GM20000 (cell line): ENCODE measurements at regions not wholly inside any gene's neighbourhood (a gene's known extent, or its start where the extent isn't known, plus 50 kb on each side); places are given as distances from the start of the nearest gene placed in this dataset.

Experiments used
- DNase-seq: peaks from one replicate; pipeline ENCODE4 v3.0.0; 2012; ENCODE audit warnings: low spot score
- TF ChIP-seq, protein P1 (sequence below): IDR thresholded peaks from 2 replicates; pipeline ENCODE4 v1.5.1; 2012; ENCODE audit warnings: mild to moderate bottlenecking, control low read depth; ENCODE audit errors: extremely low read depth, missing control alignments

DNA sequence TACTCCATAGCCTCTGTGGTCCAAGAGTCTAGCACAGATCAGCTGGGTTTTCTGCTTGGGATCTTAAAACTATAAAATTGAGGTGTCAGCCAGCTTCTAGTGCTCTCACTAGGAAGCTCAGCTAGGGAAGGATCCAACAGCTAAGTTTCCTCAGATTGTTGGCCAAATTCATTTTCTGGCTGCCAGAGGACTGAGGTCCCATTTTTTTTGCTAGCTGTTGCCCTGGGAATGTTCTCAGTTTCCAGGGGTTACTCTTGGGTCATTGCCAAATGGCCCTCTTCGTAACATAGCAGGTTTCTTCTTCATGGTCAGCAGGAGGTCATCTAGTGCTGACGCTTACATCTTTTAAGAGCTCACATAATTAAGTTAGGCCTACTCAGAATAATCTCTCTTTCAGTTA lies 2178.2 kb downstream of the ARAP2 start:
- TF ChIP-seq, protein P1, sequence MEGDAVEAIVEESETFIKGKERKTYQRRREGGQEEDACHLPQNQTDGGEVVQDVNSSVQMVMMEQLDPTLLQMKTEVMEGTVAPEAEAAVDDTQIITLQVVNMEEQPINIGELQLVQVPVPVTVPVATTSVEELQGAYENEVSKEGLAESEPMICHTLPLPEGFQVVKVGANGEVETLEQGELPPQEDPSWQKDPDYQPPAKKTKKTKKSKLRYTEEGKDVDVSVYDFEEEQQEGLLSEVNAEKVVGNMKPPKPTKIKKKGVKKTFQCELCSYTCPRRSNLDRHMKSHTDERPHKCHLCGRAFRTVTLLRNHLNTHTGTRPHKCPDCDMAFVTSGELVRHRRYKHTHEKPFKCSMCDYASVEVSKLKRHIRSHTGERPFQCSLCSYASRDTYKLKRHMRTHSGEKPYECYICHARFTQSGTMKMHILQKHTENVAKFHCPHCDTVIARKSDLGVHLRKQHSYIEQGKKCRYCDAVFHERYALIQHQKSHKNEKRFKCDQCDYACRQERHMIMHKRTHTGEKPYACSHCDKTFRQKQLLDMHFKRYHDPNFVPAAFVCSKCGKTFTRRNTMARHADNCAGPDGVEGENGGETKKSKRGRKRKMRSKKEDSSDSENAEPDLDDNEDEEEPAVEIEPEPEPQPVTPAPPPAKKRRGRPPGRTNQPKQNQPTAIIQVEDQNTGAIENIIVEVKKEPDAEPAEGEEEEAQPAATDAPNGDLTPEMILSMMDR = no peak
- DNase-seq = no peak

DNA sequence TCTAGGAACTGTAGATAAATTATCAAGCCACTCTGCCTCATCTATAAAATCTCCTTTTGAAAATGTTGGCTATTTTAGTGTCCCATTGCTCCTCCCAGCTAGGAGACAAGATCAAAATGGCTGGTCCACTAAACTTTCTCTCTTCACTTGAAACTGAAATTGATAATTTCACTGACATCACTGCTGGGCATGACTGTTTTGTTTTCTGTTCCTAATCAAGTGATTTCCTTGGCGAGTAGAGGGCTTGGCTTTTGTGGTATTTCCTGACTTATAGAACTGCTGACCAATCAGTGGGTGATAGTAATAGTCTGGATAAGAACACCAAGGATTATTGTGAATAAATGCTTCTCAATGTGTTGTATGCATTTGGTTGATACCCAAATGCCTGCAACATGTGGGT lies 2152.9 kb downstream of the ARAP2 start:
- TF ChIP-seq, protein P1 = no peak
- DNase-seq = no peak

DNA sequence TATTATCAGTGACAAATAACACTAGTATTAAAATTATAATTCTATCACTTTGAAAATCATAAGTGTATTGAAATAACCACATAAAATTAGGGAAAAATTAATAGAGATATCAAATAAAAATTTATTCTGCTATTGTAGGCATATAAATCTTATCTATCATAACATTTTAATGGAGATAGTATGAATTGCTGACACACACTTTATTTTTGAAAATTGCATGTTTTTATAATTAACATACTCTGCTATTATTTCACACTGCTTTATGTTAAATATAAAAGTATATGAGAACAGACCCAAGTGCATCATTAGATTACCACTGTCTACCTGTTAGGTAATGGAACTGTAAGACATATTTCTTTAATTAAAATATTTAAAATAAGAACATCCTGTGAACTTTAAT lies 2150.2 kb downstream of the ARAP2 start:
- DNase-seq = no peak
- TF ChIP-seq, protein P1 = no peak

DNA sequence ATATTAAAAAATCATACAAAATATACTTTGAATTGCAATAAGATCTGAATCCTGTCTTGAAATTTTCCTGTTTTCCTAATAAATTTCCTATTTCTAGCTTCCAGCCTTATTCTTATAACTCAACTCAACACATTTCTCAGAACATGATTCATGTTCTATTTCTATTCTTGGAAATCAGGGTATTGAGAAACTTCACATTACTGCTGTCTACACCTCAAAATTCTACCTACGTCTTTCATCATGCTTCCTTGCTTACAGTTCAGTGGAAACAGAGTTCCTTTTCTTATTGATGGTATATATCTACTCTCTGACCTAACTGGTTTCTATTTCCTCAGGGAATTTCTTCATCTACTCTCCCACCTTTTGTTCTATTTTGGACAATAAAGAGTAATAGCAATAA lies 2139.0 kb downstream of the ARAP2 start:
- no peak for DNase-seq
- TF ChIP-seq, protein P1 = no peak

DNA sequence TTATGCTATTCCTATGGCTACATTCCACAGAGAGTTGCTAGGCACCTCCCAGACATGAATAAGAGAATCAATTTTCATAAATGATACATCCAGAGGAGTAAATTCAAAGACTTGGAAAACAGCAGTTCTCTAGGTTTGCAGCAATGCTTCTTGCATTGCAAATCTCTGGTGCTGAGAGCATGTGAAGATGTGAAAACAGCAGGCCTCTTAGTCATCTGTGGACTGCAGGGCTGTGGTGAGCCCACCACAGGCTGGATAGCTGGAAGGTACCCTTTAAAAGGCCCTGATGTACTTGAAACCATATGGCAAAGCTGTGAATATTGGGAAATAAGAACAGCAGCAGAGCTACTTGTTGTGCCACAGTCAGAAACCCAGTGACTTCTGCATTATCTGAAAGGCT lies 2135.9 kb downstream of the ARAP2 start:
- TF ChIP-seq, protein P1 = no peak
- DNase-seq = no peak

DNA sequence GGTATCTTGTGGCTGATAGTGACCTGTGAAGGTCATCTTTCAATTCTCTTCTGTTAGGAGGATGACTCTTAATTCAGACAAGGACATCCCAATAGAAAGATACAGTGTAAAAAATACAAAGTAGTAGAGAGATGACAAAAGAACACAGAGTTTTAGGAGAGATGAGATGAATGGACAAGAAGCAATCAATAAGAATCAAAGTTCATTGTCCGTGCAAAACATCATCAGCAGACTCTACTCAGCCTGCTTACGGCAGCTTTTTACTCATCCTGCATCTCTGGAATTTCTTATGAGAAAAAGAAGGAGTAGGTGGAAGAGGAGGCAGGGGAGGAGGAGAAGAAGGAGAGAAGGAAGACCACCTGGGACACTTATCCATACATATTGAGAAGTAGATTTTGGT lies 2131.7 kb downstream of the ARAP2 start:
- TF ChIP-seq, protein P1 = no peak
- no peak for DNase-seq

DNA sequence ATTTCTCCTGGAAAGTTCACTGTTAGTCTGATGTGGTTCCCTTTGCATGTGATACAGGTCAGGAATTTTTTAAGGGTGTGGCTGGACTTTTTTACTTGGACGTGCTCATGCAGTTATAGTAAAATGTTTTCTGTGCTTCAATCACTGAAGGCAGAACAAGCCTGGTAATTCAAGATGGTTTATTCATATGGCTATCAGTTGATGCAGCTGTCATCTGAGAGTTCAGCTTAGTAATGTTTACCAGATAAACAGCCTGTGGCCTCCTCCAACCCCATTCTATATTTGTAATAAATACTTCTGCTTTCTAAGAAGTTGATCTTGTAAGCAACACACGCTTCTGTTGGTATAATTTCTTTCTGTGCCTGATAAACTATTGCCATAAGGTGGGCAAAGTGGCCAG lies 2105.9 kb downstream of the ARAP2 start:
- TF ChIP-seq, protein P1 = no peak
- no peak for DNase-seq

DNA sequence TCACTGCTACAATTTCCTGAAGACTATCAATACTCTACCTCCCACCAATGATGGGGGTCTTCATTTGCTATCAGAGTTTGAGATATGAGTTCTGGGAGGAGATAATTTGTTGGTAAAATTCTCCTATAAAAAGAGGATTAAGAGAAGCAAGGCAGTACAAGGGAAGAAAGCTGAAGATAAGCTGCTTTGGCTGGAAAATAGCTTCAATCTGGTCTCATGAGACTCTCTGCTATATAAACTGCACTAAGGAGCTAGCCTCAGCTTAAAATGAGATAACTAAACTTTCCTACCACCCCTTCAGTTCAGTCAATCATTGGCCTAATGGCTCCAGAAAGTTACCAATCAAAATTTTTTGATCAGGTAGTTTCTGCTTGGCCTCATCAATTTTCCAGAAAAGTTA lies 2105.0 kb downstream of the ARAP2 start:
- no peak for DNase-seq
- TF ChIP-seq, protein P1 = no peak
